HEK293 (cell line): ENCODE measurements at regions not wholly inside any gene's neighbourhood (a gene's known extent, or its start where the extent isn't known, plus 50 kb on each side); places are given as distances from the start of the nearest gene placed in this dataset.

ENCODE experiments used
- CTCF ChIA-PET: fragments of 350-600 bp; formaldehyde crosslinking; extraction: SDS; loops from one replicate; lab custom pipeline; 2021; ENCODE audit warnings: antibody characterized with exemption; lab: Yijun Ruan, JAX
- POLR2A ChIA-PET: fragments of 300-600 bp; formaldehyde crosslinking; extraction: SDS; loops from one replicate; lab custom pipeline; 2020; ENCODE audit warnings: antibody characterized with exemption, inconsistent platforms; lab: Yijun Ruan, JAX
- H3K27ac ChIP-seq: fragments of 200-500 bp; sonication (Bioruptor generic); 2 replicates; pipeline ENCODE4 v1.5.1; 2014; ENCODE audit warnings: low read depth, low read length, control low read depth, inconsistent platforms; ENCODE audit errors: extremely low read depth
- H3K36me3 ChIP-seq, 2 experiments: fragments of 200-500 bp in 1 of 2; sonication (Bioruptor generic) in 1 of 2; 1 replicate in 1 of 2; 2 replicates in 1 of 2; pipeline ENCODE4 v1.5.1; 2014 to 2017; ENCODE audit warnings: inconsistent platforms in 2 of 2, low read length in 2 of 2; ENCODE audit not compliant: control insufficient read depth in 2 of 2, insufficient read depth in 1 of 2
- H3K4me1 ChIP-seq: fragments of 200-500 bp; sonication (Bioruptor generic); 2 replicates; pipeline ENCODE4 v1.5.1; 2014; ENCODE audit warnings: mild to moderate bottlenecking, low read length, inconsistent platforms; ENCODE audit not compliant: control insufficient read depth, insufficient read depth
- H3K4me3 ChIP-seq: 2 replicates; pipeline ENCODE4 v1.5.1; 2011; ENCODE audit warnings: low read depth, mild to moderate bottlenecking, control low read depth, low read length, moderate library complexity
- H3K9me3 ChIP-seq: fragments of 200-500 bp; sonication (Bioruptor generic); 2 replicates; pipeline ENCODE4 v1.5.1; 2014; ENCODE audit warnings: low read depth, low read length, inconsistent platforms; ENCODE audit not compliant: control insufficient read depth, insufficient read depth
- HIC1 ChIP-seq: fragments of 450-650 bp; formaldehyde crosslinking; IDR thresholded peaks from 2 replicates; pipeline ENCODE4 v1.5.1; 2016; ENCODE audit warnings: missing biosample characterization, missing genetic modification characterization
- IKZF3 ChIP-seq: fragments of 450-650 bp; IDR thresholded peaks from 2 replicates; pipeline ENCODE4 v1.5.0; 2018; ENCODE audit warnings: missing biosample characterization, mild to moderate bottlenecking, missing genetic modification characterization, moderate library complexity
- KLF10 ChIP-seq: fragments of 450-650 bp; IDR thresholded peaks from 2 replicates; pipeline ENCODE4 v1.5.1; 2018; ENCODE audit warnings: missing biosample characterization, mild to moderate bottlenecking, missing genetic modification characterization
- MYNN ChIP-seq: fragments of 450-650 bp; formaldehyde crosslinking; IDR thresholded peaks from 2 replicates; pipeline ENCODE4 v1.5.1; 2016; ENCODE audit warnings: missing biosample characterization, missing genetic modification characterization, borderline replicate concordance
- ZBTB1 ChIP-seq: fragments of 450-650 bp; formaldehyde crosslinking; IDR thresholded peaks from 2 replicates; pipeline ENCODE4 v1.5.1; 2016; ENCODE audit warnings: missing biosample characterization, missing genetic modification characterization
- ZNF10 ChIP-seq: fragments of 450-650 bp; formaldehyde crosslinking; IDR thresholded peaks from 2 replicates; pipeline ENCODE4 v1.5.1; 2017; ENCODE audit warnings: missing biosample characterization, missing genetic modification characterization
- ZNF114 ChIP-seq: fragments of 450-650 bp; formaldehyde crosslinking; IDR thresholded peaks from 2 replicates; pipeline ENCODE4 v1.5.0; 2017; ENCODE audit warnings: missing biosample characterization, missing genetic modification characterization
- ZNF391 ChIP-seq: fragments of 450-650 bp; formaldehyde crosslinking; IDR thresholded peaks from 2 replicates; pipeline ENCODE4 v1.5.1; 2016; ENCODE audit warnings: low read depth, missing biosample characterization, missing genetic modification characterization, borderline replicate concordance
- ZNF473 ChIP-seq: fragments of 450-650 bp; formaldehyde crosslinking; IDR thresholded peaks from 2 replicates; pipeline ENCODE4 v1.5.1; 2017; ENCODE audit warnings: missing biosample characterization, missing genetic modification characterization
- ZNF513 ChIP-seq: fragments of 450-650 bp; IDR thresholded peaks from 2 replicates; pipeline ENCODE4 v1.5.1; 2018; ENCODE audit warnings: missing biosample characterization, missing genetic modification characterization
- ZNF514 ChIP-seq: fragments of 450-650 bp; formaldehyde crosslinking; IDR thresholded peaks from 2 replicates; pipeline ENCODE4 v1.5.1; 2016; ENCODE audit warnings: missing biosample characterization, missing genetic modification characterization
- ZNF629 ChIP-seq: fragments of 450-650 bp; formaldehyde crosslinking; IDR thresholded peaks from 2 replicates; pipeline ENCODE4 v1.5.1; 2017; ENCODE audit warnings: missing biosample characterization, missing genetic modification characterization
- ZNF660 ChIP-seq: fragments of 450-650 bp; IDR thresholded peaks from 2 replicates; pipeline ENCODE4 v1.5.1; 2018; ENCODE audit warnings: missing biosample characterization, mild to moderate bottlenecking, missing genetic modification characterization
- ZNF747 ChIP-seq: fragments of 450-650 bp; formaldehyde crosslinking; IDR thresholded peaks from 2 replicates; pipeline ENCODE4 v1.5.1; 2016; ENCODE audit warnings: missing biosample characterization, missing genetic modification characterization
- ZNF777 ChIP-seq: fragments of 450-650 bp; formaldehyde crosslinking; IDR thresholded peaks from 2 replicates; pipeline ENCODE4 v1.5.1; 2017; ENCODE audit warnings: missing biosample characterization, missing genetic modification characterization, borderline replicate concordance
- ZNF830 ChIP-seq: fragments of 450-650 bp; IDR thresholded peaks from 2 replicates; pipeline ENCODE4 v1.5.0; 2018; ENCODE audit warnings: missing biosample characterization, missing genetic modification characterization, low read depth, mild to moderate bottlenecking, moderate library complexity
- ZSCAN18 ChIP-seq: fragments of 450-650 bp; formaldehyde crosslinking; IDR thresholded peaks from 2 replicates; pipeline ENCODE4 v1.5.1; 2016; ENCODE audit warnings: missing biosample characterization, missing genetic modification characterization
- TF ChIP-seq, protein P1 (sequence below): fragments of 450-650 bp; formaldehyde crosslinking; IDR thresholded peaks from 2 replicates; pipeline ENCODE4 v1.5.1; 2017; ENCODE audit warnings: missing biosample characterization, missing genetic modification characterization
- TF ChIP-seq, protein P2 (sequence below): fragments of 450-650 bp; formaldehyde crosslinking; IDR thresholded peaks from 2 replicates; pipeline ENCODE4 v1.5.1; 2016; ENCODE audit warnings: missing biosample characterization, missing genetic modification characterization
- TF ChIP-seq, protein P3 (sequence below): fragments of 450-650 bp; formaldehyde crosslinking; IDR thresholded peaks from 2 replicates; pipeline ENCODE4 v1.5.1; 2017; ENCODE audit warnings: missing biosample characterization, missing genetic modification characterization

DNA sequence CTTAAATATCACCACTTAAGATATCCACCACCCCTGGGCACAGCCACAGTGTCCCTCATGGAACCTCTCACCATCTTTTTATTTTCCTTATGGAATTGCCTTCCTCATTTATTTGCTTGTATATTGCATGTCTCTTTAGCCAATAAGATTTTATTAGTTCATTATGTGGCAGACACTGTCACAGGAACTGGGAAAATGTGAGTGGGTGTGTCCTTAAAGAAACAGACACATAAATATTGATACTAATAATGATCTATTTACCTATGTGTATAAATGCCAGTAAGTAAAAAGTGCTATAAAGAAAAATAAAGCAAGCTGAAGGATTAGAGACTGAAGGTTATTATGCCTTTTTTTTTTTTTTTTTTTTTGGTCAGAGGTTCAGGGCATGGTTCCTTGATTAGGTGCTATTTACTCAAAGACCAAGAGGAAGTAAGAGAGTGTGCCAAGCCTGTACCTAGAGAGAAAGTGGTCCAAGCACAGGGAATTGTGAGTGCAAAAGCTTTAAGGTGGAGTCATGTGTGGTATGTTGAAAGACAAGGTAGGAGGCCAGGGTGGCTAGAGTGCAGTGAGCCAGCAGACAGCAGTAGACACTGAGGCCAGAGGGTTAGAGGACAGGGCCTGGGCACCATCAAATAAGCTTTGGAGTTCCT lies 589.0 kb downstream of the USP25 start:
- Histone ChIP-seq H3K9me3 (no peaks in the 10 kb centered on the region), H3K4me3 (no peak overlapping the region), H3K4me1 (no peaks in the 10 kb centered on the region; the same call in 1 of the 2 replicates), H3K27ac (no peak overlapping the region), H3K36me3 (no peaks in the 10 kb centered on the region)
- ChIA-PET CTCF (interaction anchor here (2.1 kb wide), 1 partner anchor 12 kb away, joined by 7 read pairs; no protein-coding TSS in a partner anchor), POLR2A (interaction anchor here (0.6 kb wide), 1 partner anchor 153 kb away, joined by 4 read pairs; no protein-coding TSS in a partner anchor)
- no peak for TF ChIP-seq ZNF514 (tag by site-specific recombination)
- no peak for TF ChIP-seq ZNF10 (tag by site-specific recombination)
- TF ChIP-seq KLF10 (tag by site-specific recombination), result peak; percentile 36; the same call in 1 of the 2 replicates
- no peak for TF ChIP-seq IKZF3 (tag by site-specific recombination)
- TF ChIP-seq ZNF513 (tag by site-specific recombination), result no peak
- TF ChIP-seq ZNF473 (tag by site-specific recombination), result no peak

GRCh38 chr21:16320110-16320509 lies 590.3 kb downstream of the USP25 start:
- POLR2A ChIA-PET, result no interaction called here
- Histone ChIP-seq H3K4me3 (no peak overlapping the region), H3K9me3 (no peaks in the 10 kb centered on the region), H3K4me1 (no peaks in the 10 kb centered on the region; the same call in 1 of the 2 replicates)
- CTCF ChIA-PET, result no interaction called here
- TF ChIP-seq ZNF777 (tag by site-specific recombination) (no peak), ZNF660 (tag by site-specific recombination) (no peak), ZBTB1 (tag by site-specific recombination) (no peak), ZNF391 (tag by site-specific recombination) (no peak)
- TF ChIP-seq, protein P1, sequence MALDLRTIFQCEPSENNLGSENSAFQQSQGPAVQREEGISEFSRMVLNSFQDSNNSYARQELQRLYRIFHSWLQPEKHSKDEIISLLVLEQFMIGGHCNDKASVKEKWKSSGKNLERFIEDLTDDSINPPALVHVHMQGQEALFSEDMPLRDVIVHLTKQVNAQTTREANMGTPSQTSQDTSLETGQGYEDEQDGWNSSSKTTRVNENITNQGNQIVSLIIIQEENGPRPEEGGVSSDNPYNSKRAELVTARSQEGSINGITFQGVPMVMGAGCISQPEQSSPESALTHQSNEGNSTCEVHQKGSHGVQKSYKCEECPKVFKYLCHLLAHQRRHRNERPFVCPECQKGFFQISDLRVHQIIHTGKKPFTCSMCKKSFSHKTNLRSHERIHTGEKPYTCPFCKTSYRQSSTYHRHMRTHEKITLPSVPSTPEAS (tag by site-specific recombination), result no peak
- TF ChIP-seq, all 188 proteins: peak for 0
- Histone ChIP-seq H3K27ac (no peak overlapping the region), H3K36me3 (no peaks in the 10 kb centered on the region)

DNA sequence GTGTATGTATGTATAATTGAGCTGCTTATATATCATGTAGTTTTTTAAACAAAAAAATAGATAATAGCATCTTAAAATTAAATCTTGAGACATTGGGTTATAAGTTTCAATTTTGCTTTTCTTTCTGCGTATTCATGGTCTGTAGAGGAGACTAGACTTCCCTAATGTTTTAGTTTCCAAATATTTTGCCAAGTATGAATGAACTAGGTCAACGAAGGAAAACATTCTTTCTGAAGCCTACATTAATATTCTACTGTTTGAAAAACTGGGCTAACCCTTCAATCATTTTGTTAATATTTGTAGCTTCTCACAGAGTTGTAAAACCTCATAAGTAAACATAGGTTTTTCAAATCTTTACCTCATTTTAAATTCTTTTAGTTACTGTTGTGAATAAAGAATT lies 592.7 kb downstream of the USP25 start:
- Histone ChIP-seq H3K9me3 (no peaks in the 10 kb centered on the region), H3K27ac (no peak overlapping the region), H3K4me3 (no peak overlapping the region), H3K36me3 (no peaks in the 10 kb centered on the region), H3K4me1 (no peaks in the 10 kb centered on the region; the same call in 1 of the 2 replicates)
- CTCF ChIA-PET, result no interaction called here
- TF ChIP-seq ZNF114 (tag by site-specific recombination), result no peak
- no peak for TF ChIP-seq ZNF747 (tag by site-specific recombination)
- no peak for TF ChIP-seq MYNN
- TF ChIP-seq ZNF629 (tag by site-specific recombination), result no peak
- TF ChIP-seq, protein P2, sequence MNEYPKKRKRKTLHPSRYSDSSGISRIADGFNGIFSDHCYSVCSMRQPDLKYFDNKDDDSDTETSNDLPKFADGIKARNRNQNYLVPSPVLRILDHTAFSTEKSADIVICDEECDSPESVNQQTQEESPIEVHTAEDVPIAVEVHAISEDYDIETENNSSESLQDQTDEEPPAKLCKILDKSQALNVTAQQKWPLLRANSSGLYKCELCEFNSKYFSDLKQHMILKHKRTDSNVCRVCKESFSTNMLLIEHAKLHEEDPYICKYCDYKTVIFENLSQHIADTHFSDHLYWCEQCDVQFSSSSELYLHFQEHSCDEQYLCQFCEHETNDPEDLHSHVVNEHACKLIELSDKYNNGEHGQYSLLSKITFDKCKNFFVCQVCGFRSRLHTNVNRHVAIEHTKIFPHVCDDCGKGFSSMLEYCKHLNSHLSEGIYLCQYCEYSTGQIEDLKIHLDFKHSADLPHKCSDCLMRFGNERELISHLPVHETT (tag by site-specific recombination), result no peak
- no peak for TF ChIP-seq ZSCAN18 (tag by site-specific recombination)
- TF ChIP-seq, protein P3, sequence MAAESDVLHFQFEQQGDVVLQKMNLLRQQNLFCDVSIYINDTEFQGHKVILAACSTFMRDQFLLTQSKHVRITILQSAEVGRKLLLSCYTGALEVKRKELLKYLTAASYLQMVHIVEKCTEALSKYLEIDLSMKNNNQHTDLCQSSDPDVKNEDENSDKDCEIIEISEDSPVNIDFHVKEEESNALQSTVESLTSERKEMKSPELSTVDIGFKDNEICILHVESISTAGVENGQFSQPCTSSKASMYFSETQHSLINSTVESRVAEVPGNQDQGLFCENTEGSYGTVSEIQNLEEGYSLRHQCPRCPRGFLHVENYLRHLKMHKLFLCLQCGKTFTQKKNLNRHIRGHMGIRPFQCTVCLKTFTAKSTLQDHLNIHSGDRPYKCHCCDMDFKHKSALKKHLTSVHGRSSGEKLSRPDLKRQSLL (tag by site-specific recombination), result no peak
- no peak for TF ChIP-seq ZNF830 (tag by site-specific recombination)
- TF ChIP-seq HIC1 (tag by site-specific recombination), result no peak
- TF ChIP-seq, all 188 proteins: peak for 0
- POLR2A ChIA-PET, result no interaction called here
